Naive thymus-derived CD8-positive, alpha-beta T cell (primary cell): ENCODE measurements at regions not wholly inside any gene's neighbourhood (a gene's known extent, or its start where the extent isn't known, plus 50 kb on each side); places are given as distances from the start of the nearest gene placed in this dataset.
A peak's percentile ranks its signal among the peaks of the same experiment; 100 is the strongest.
"Not testable (repeated sequence)": the region's sequence is repeated elsewhere in the genome, so short reads cannot be mapped to it uniquely, and the experiment has no call there.

Experiments used
- ATAC-seq, 2 donors: fragments of 150-1000 bp; cut with Tn5 transposase in 1 of 2; sonication (Bioruptor Pico), chemical (Tn5 transposase) in 1 of 2; 1 replicate in 1 of 2; 2 replicates in 1 of 2; pipeline ENCODE4 v1.10.0; 2021; ENCODE audit warnings: mild to moderate bottlenecking in 2 of 2, moderate library complexity in 2 of 2
- POLR2A ChIA-PET: fragments of 350-600 bp; sonication (Branson Sonifier 250); formaldehyde crosslinking; loops from one replicate; lab custom pipeline; 2021; ENCODE audit warnings: antibody characterized with exemption; lab: Charles Lee
- DNase-seq, 10 donors: peaks; one replicate each; pipeline versions ENCODE4 v3.0.0 to v3.0.0-alpha.2; 2020 to 2022
- H3K27ac Mint-ChIP-seq, 10 donors: one replicate each; pipeline ENCODE4 v1.8.0; 2020 to 2022; ENCODE audit warnings: mild to moderate bottlenecking in 10 of 10, mixed read lengths in 10 of 10, moderate library complexity in 4 of 10, inconsistent platforms in 1 of 10
- H3K27me3 Mint-ChIP-seq, 5 donors: one replicate each; pipeline ENCODE4 v1.8.0; 2021 to 2022; ENCODE audit warnings: mixed read lengths in 5 of 5
- H3K36me3 Mint-ChIP-seq, 3 donors: one replicate each; pipeline ENCODE4 v1.8.0; 2020 to 2022; ENCODE audit warnings: mixed read lengths in 3 of 3, mild to moderate bottlenecking in 2 of 3, inconsistent platforms in 1 of 3
- H3K4me1 Mint-ChIP-seq, 4 donors: one replicate each; pipeline ENCODE4 v1.8.0; 2021 to 2022; ENCODE audit warnings: mixed read lengths in 4 of 4
- H3K4me3 Mint-ChIP-seq, 10 donors: one replicate each; pipeline ENCODE4 v1.8.0; 2020 to 2022; ENCODE audit warnings: mild to moderate bottlenecking in 10 of 10, mixed read lengths in 10 of 10, moderate library complexity in 6 of 10, inconsistent platforms in 1 of 10
- H3K9me3 Mint-ChIP-seq, 9 donors: one replicate each; pipeline ENCODE4 v1.8.0; 2020 to 2022; ENCODE audit warnings: mixed read lengths in 9 of 9, mild to moderate bottlenecking in 3 of 9, inconsistent platforms in 1 of 9, moderate library complexity in 1 of 9

DNA sequence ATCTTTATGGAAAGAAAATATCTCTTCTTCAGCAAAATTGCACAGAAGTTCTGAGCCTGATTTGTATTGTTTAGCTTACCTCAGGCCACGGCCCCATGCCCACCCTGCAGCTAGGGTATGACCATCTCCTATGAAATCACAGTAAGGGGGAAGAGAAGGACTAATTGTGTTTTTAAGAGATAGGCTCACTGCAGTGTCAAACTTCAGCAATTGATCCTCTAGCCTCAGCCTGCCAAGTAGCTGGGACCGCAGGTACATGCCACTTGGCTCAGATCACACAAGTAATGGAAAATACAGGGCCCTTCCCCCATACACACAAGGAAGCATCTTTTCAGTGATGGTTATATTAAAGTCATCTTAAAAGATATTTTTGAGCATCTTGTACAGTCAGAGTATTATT is 60.0 kb downstream of the DMAC1 start:
- no peak for ATAC-seq

DNA sequence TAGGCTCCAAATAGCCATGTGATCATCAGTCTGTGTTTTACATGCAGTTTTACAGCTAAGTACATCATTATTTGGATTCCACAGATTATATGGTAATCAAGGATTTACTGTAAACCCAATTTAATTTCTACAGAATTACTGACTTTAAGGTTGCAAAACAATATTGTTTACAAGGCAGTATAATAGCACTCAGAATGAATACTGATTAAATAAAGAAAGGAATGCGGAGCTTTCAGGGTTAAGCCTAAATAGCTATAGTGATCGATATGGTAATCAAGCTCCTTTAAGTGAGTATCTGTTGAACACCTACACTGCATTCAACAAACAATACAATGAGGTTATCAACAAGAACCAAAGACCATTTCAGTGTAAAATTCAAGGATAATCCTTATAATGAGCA is 64.3 kb downstream of the DMAC1 start:
- ATAC-seq (no peak), DNase-seq (no peak)
- Mint-ChIP-seq H3K27ac (no peak overlapping the region), H3K4me3 (no peak overlapping the region), H3K9me3 (peaks cover 0 to 1% (median 0%) of the 10 kb centered on the region in 9 donors), H3K4me1 (no peaks in the 10 kb centered on the region), H3K27me3 (no peaks in the 10 kb centered on the region), H3K36me3 (no peaks in the 10 kb centered on the region)
- POLR2A ChIA-PET: no interaction called here

More for the DNA sequence above, 60.0 kb downstream of the DMAC1 start:
- POLR2A ChIA-PET: no interaction called here
- Mint-ChIP-seq H3K36me3 (no peaks in the 10 kb centered on the region), H3K4me3 (no peak overlapping the region), H3K4me1 (no peaks in the 10 kb centered on the region), H3K27me3 (no peaks in the 10 kb centered on the region), H3K9me3 (peaks cover 0 to 7% (median 0%) of the 10 kb centered on the region in 9 donors), H3K27ac (no peak overlapping the region)
- no peak for DNase-seq

DNA sequence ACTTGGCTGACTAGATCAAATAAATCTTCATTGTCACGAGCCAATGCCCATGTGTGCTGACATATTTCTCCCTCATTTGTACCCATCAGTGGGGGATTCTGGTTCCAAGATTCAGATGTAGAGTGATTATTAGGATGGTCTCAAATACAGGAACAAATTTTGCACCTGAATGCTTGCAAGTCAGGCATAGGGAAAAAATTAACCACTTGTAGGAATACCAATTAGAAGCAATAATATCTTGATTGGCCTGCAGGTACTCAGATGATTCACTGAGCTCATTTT is 69.5 kb downstream of the DMAC1 start:
- no peaks in the 10 kb centered on the region for H3K36me3 Mint-ChIP-seq
- no peaks in the 10 kb centered on the region for H3K27me3 Mint-ChIP-seq
- POLR2A ChIA-PET: no interaction called here
- ATAC-seq (no peak), DNase-seq (no peak)
- H3K4me1 Mint-ChIP-seq: no peaks in the 10 kb centered on the region
- peak overlapping the region in 1 of 10 donors; percentile 43 for H3K27ac Mint-ChIP-seq
- no peak overlapping the region for H3K4me3 Mint-ChIP-seq
- H3K9me3 Mint-ChIP-seq: no peaks in the 10 kb centered on the region

DNA sequence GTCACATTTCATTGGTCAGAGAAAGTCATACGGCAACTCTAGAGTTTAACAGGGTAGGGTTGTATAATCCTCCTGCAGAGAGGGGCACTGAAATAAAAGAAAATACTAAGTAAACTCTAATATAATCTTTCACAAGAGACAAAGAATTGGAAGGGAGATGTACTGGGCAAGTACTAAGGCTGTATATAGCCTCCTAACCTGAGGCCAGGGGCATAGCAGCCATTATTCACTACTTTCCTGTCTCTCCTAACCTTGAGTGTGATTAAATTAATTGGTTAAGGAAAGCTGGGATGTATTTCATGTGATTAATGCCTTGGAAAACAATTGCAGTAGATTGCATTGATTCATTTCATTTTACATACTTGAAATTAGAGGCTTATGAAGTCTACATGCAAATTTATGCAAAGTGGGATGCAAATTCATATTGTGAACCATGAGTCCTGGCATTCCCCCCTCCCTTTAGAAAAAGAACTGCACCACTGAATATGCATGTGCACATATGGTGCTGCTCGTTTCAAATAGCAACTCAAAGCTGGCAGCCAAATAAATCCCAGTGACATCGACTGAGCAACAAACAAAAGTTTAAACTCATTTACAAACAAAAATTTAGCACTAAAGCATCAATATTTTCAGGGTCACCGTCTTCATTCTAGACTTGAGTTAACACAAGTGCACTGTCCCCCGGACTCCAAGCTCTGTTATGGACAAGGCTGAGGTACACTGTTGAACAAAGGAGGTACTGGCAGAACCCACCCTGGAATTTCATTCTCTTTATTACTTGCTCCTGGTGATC is 70.0 kb downstream of the DMAC1 start:
- no peaks in the 10 kb centered on the region for H3K27me3 Mint-ChIP-seq
- no peak overlapping the region for H3K4me3 Mint-ChIP-seq
- POLR2A ChIA-PET: no interaction called here
- DNase-seq (no peak), ATAC-seq (no peak)
- H3K27ac Mint-ChIP-seq: peak overlapping the region in 1 of 10 donors; percentile 43
- H3K9me3 Mint-ChIP-seq: no peaks in the 10 kb centered on the region
- no peaks in the 10 kb centered on the region for H3K4me1 Mint-ChIP-seq
- H3K36me3 Mint-ChIP-seq: no peaks in the 10 kb centered on the region

DNA sequence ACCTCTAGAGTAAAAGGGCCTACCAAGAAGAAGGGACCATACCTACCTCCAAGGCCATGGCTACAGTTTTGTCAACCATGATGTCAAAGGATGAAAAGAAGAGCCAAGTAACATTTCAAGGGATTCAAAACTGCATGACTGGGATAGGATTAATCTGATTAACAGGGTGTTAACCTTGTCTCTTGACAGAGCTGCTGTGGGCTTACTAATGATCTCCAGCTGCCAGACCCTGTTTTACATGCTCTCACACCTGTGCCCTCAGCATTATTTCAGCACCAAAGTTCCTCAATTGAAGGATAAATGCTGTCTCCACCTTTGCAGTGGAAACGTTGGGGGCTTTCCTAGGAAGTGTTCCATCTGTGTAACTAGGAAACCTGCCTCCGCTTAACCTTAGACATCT is 78.3 kb downstream of the DMAC1 start:
- POLR2A ChIA-PET: no interaction called here
- ATAC-seq: no peak
- peak overlapping the region in 1 of 10 donors; percentile 79 for H3K27ac Mint-ChIP-seq

DNA sequence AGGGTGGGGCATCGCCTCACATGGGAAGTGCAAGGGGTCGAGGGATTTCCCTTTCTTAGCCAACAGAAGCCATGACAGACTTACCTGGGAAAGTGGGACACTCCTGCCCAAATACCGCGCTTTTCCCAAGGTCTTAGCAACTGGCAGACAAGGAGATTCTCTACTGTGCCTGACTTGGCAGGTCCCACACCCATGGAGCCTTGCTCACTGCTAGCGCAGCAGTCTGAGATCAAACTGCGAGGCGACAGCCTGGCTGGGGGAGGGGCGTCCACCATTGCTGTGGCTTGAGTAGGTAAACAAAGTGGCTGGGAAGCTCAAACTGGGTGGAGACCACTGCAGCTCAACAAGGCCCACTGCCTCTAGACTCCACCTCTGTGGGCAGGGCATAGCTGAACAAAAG is 86.5 kb downstream of the DMAC1 start:
- peaks cover 0 to 12% (median 0%) of the 10 kb centered on the region in 3 donors for H3K36me3 Mint-ChIP-seq
- POLR2A ChIA-PET, H3K4me3 Mint-ChIP-seq, H3K27me3 Mint-ChIP-seq, ATAC-seq, H3K27ac Mint-ChIP-seq, H3K4me1 Mint-ChIP-seq, DNase-seq: not testable (repeated sequence)
- peaks cover 0 to 21% (median 0%) of the 10 kb centered on the region in 9 donors for H3K9me3 Mint-ChIP-seq

More for the DNA sequence above, 78.3 kb downstream of the DMAC1 start:
- no peaks in the 10 kb centered on the region for H3K36me3 Mint-ChIP-seq
- no peak for DNase-seq
- no peaks in the 10 kb centered on the region for H3K27me3 Mint-ChIP-seq
- H3K4me1 Mint-ChIP-seq: no peaks in the 10 kb centered on the region
- H3K9me3 Mint-ChIP-seq: peaks cover 0 to 4% (median 0%) of the 10 kb centered on the region in 9 donors
- H3K4me3 Mint-ChIP-seq: no peak overlapping the region

DNA sequence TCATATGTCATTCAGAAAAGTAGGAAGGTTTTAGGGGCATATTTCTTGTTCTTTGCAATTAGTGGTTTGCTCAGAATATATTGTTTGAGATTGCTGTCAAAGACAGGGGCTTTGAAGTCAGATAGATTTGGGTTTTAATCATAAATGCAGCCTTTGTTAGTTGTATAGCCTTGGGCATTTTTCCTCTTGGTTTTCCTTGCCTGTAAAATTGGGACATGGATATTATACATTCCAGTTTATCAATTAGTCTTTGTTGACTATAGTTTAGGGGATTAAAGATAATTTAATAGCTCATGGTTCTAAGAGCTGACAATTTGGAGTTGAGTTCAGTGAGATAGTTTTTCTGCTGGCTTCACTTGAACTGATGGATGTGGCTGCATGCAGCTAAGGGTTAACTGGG is 88.9 kb downstream of the DMAC1 start:
- ATAC-seq (no peak), DNase-seq (no peak)
- Mint-ChIP-seq H3K4me3 (no peak overlapping the region), H3K27ac (no peak overlapping the region), H3K9me3 (peaks cover 0 to 14% (median 0%) of the 10 kb centered on the region in 9 donors), H3K4me1 (no peaks in the 10 kb centered on the region), H3K27me3 (peaks cover 0 to 3% (median 0%) of the 10 kb centered on the region in 5 donors), H3K36me3 (peaks cover 0 to 12% (median 0%) of the 10 kb centered on the region in 3 donors)
- POLR2A ChIA-PET: no interaction called here

DNA sequence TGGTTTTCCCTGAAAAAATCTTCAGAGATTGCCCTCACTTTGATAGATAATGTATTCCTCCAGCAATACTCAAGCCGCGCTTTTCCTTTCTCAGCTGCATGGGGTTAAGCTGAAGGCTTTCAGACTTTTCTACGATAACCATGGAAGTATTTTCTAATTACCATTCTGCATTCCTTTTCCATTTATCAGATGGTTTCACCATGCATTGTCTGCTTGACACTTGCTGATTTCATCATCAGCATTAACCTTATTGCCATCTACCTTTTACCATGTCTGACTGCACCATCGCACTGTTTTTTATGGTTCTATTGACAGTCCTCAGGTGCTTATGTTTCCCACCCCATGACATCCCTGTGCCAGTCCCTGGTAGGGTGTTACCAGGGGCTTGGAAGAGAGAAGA is 91.6 kb downstream of the DMAC1 start:
- ATAC-seq (no peak), DNase-seq (no peak)
- peaks cover 0 to 1% (median 0%) of the 10 kb centered on the region in 9 donors for H3K9me3 Mint-ChIP-seq
- no peak overlapping the region for H3K4me3 Mint-ChIP-seq
- POLR2A ChIA-PET: no interaction called here
- peaks cover 0 to 12% (median 0%) of the 10 kb centered on the region in 3 donors for H3K36me3 Mint-ChIP-seq
- H3K27ac Mint-ChIP-seq: no peak overlapping the region
- peaks cover 0 to 7% (median 0%) of the 10 kb centered on the region in 5 donors for H3K27me3 Mint-ChIP-seq
- no peaks in the 10 kb centered on the region for H3K4me1 Mint-ChIP-seq

GRCh38 chr9:7704543-7704942 is 95.0 kb downstream of the DMAC1 start:
- Mint-ChIP-seq H3K27ac (no peak overlapping the region), H3K36me3 (peaks cover 0 to 8% (median 0%) of the 10 kb centered on the region in 3 donors), H3K9me3 (no peaks in the 10 kb centered on the region), H3K4me1 (no peaks in the 10 kb centered on the region), H3K27me3 (peaks cover 0 to 7% (median 0%) of the 10 kb centered on the region in 5 donors), H3K4me3 (no peak overlapping the region)
- no peak for ATAC-seq
- no peak for DNase-seq
- POLR2A ChIA-PET: no interaction called here

- Mint-ChIP-seq H3K4me3 (no peak overlapping the region), H3K9me3 (peaks cover 0 to 2% (median 0%) of the 10 kb centered on the region in 9 donors), H3K4me1 (no peaks in the 10 kb centered on the region), H3K36me3 (peaks cover 0 to 2% (median 0%) of the 10 kb centered on the region in 3 donors), H3K27me3 (no peaks in the 10 kb centered on the region), H3K27ac (no peak overlapping the region)
- DNase-seq (no peak), ATAC-seq (no peak)
- POLR2A ChIA-PET: no interaction called here
Observed at GRCh38 chr9:7691909-7692308, 107.7 kb downstream of the DMAC1 start.

GRCh38 chr9:7690014-7690413 is 109.6 kb downstream of the DMAC1 start:
- POLR2A ChIA-PET: no interaction called here
- H3K27ac Mint-ChIP-seq: no peak overlapping the region
- peaks cover 0 to 2% (median 0%) of the 10 kb centered on the region in 3 donors for H3K36me3 Mint-ChIP-seq
- H3K9me3 Mint-ChIP-seq: peaks cover 0 to 2% (median 0%) of the 10 kb centered on the region in 9 donors
- no peaks in the 10 kb centered on the region for H3K27me3 Mint-ChIP-seq
- H3K4me1 Mint-ChIP-seq: no peaks in the 10 kb centered on the region
- ATAC-seq (no peak), DNase-seq (no peak)
- H3K4me3 Mint-ChIP-seq: no peak overlapping the region

- POLR2A ChIA-PET: no interaction called here
- Mint-ChIP-seq H3K4me3 (no peak overlapping the region), H3K4me1 (no peaks in the 10 kb centered on the region), H3K36me3 (peaks cover 0 to 2% (median 0%) of the 10 kb centered on the region in 3 donors), H3K27ac (no peak overlapping the region), H3K27me3 (no peaks in the 10 kb centered on the region), H3K9me3 (peaks cover 0 to 2% (median 0%) of the 10 kb centered on the region in 9 donors)
- DNase-seq: no peak
- ATAC-seq: no peak
Observed at GRCh38 chr9:7688626-7689025, 111.0 kb downstream of the DMAC1 start.

- Mint-ChIP-seq H3K4me3 (no peak overlapping the region), H3K36me3 (peaks cover 0 to 3% (median 0%) of the 10 kb centered on the region in 3 donors), H3K9me3 (peaks cover 0 to 15% (median 0%) of the 10 kb centered on the region in 9 donors), H3K4me1 (no peaks in the 10 kb centered on the region), H3K27me3 (no peaks in the 10 kb centered on the region), H3K27ac (no peak overlapping the region)
- ATAC-seq: no peak
- POLR2A ChIA-PET: no interaction called here
- DNase-seq: no peak
Observed at GRCh38 chr9:7676609-7677156, 122.9 kb downstream of the DMAC1 start.
